Body of pancreas (tissue), 4 donors: ENCODE measurements at regions not wholly inside any gene's neighbourhood (a gene's known extent, or its start where the extent isn't known, plus 50 kb on each side); places are given as distances from the start of the nearest gene placed in this dataset.

Source experiments
- CTCF ChIP-seq, 7 experiments: fragments of 450-650 bp in 4 of 7; fragments of 200-600 bp in 3 of 7; sonication (generic) in 3 of 7; IDR thresholded peaks; one replicate each; pipeline ENCODE4 v1.5.1; 2016 to 2019; ENCODE audit warnings: antibody characterized with exemption in 7 of 7
- POLR2A ChIP-seq, 3 donors: fragments of 450-650 bp; IDR thresholded peaks; one replicate each; pipeline ENCODE4 v1.6.1; 2016; ENCODE audit warnings: antibody characterized with exemption in 3 of 3, mild to moderate bottlenecking in 2 of 3

GRCh38 chr2:189943009-189943408, 119.5 kb downstream of the MSTN start:
- no peak for TF ChIP-seq CTCF (IDR thresholded peaks at IDR 0.05)
- TF ChIP-seq POLR2A (IDR thresholded peaks at IDR 0.05) = no peak
